WERI-Rb-1 (cell line): ENCODE measurements at regions not wholly inside any gene's neighbourhood (a gene's known extent, or its start where the extent isn't known, plus 50 kb on each side); places are given as distances from the start of the nearest gene placed in this dataset.
"Not testable (repeated sequence)": the region's sequence is repeated elsewhere in the genome, so short reads cannot be mapped to it uniquely, and the experiment has no call there.

ENCODE experiments used
- DNase-seq: peaks from one replicate; pipeline ENCODE4 v3.0.0-alpha.2; 2020
- H3K27ac ChIP-seq: fragments of 250-450 bp; sonication (Bioruptor Pico); 2 replicates; pipeline ENCODE4 v1.5.1; 2020; ENCODE audit warnings: mild to moderate bottlenecking, moderate library complexity
- H3K27me3 ChIP-seq: fragments of 250-450 bp; sonication (Bioruptor Pico); 2 replicates; pipeline ENCODE4 v1.5.1; 2021; ENCODE audit warnings: mild to moderate bottlenecking, low read depth, moderate library complexity; ENCODE audit not compliant: insufficient read depth, severe bottlenecking
- H3K36me3 ChIP-seq: fragments of 250-450 bp; sonication (Bioruptor Pico); 2 replicates; pipeline ENCODE4 v1.5.1; 2020; ENCODE audit warnings: mild to moderate bottlenecking, moderate library complexity
- H3K4me3 ChIP-seq: 2 replicates; pipeline ENCODE4 v1.5.1; 2011; ENCODE audit warnings: low read depth, mild to moderate bottlenecking, control low read depth, low read length
- H3K9me3 ChIP-seq: fragments of 250-450 bp; sonication (Bioruptor Pico); 2 replicates; pipeline ENCODE4 v1.5.1; 2021; ENCODE audit warnings: mild to moderate bottlenecking, moderate library complexity; ENCODE audit not compliant: severe bottlenecking
- TF ChIP-seq, protein P1 (sequence below): IDR thresholded peaks from 2 replicates; pipeline ENCODE4 v1.5.1; 2011; ENCODE audit warnings: low read depth, mild to moderate bottlenecking, control low read depth, inconsistent platforms, low read length

GRCh38 chr18:73365018-73365417, 497.2 kb upstream of the NETO1 start:
- H3K9me3 ChIP-seq: no peaks in the 10 kb centered on the region
- TF ChIP-seq, protein P1, sequence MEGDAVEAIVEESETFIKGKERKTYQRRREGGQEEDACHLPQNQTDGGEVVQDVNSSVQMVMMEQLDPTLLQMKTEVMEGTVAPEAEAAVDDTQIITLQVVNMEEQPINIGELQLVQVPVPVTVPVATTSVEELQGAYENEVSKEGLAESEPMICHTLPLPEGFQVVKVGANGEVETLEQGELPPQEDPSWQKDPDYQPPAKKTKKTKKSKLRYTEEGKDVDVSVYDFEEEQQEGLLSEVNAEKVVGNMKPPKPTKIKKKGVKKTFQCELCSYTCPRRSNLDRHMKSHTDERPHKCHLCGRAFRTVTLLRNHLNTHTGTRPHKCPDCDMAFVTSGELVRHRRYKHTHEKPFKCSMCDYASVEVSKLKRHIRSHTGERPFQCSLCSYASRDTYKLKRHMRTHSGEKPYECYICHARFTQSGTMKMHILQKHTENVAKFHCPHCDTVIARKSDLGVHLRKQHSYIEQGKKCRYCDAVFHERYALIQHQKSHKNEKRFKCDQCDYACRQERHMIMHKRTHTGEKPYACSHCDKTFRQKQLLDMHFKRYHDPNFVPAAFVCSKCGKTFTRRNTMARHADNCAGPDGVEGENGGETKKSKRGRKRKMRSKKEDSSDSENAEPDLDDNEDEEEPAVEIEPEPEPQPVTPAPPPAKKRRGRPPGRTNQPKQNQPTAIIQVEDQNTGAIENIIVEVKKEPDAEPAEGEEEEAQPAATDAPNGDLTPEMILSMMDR: no peak
- no peak for DNase-seq
- H3K27me3 ChIP-seq: no peaks in the 10 kb centered on the region
- no peaks in the 10 kb centered on the region for H3K36me3 ChIP-seq
- H3K27ac ChIP-seq: no peak overlapping the region
- H3K4me3 ChIP-seq: no peak overlapping the region

- no peaks in the 10 kb centered on the region for H3K27me3 ChIP-seq
- TF ChIP-seq, protein P1: no peak
- DNase-seq: no peak
Measured at GRCh38 chr18:73355121-73355520, 487.3 kb upstream of the NETO1 start.

GRCh38 chr18:73352546-73352945, 484.8 kb upstream of the NETO1 start:
- Histone ChIP-seq H3K9me3 (no peaks in the 10 kb centered on the region), H3K4me3 (no peak overlapping the region), H3K27me3 (no peaks in the 10 kb centered on the region), H3K27ac (no peak overlapping the region), H3K36me3 (no peaks in the 10 kb centered on the region)
- no peak for DNase-seq
- TF ChIP-seq, protein P1: no peak

More at GRCh38 chr18:73355121-73355520, 487.3 kb upstream of the NETO1 start:
- Histone ChIP-seq H3K27ac (no peak overlapping the region), H3K9me3 (no peaks in the 10 kb centered on the region), H3K36me3 (no peaks in the 10 kb centered on the region), H3K4me3 (no peak overlapping the region)

DNA sequence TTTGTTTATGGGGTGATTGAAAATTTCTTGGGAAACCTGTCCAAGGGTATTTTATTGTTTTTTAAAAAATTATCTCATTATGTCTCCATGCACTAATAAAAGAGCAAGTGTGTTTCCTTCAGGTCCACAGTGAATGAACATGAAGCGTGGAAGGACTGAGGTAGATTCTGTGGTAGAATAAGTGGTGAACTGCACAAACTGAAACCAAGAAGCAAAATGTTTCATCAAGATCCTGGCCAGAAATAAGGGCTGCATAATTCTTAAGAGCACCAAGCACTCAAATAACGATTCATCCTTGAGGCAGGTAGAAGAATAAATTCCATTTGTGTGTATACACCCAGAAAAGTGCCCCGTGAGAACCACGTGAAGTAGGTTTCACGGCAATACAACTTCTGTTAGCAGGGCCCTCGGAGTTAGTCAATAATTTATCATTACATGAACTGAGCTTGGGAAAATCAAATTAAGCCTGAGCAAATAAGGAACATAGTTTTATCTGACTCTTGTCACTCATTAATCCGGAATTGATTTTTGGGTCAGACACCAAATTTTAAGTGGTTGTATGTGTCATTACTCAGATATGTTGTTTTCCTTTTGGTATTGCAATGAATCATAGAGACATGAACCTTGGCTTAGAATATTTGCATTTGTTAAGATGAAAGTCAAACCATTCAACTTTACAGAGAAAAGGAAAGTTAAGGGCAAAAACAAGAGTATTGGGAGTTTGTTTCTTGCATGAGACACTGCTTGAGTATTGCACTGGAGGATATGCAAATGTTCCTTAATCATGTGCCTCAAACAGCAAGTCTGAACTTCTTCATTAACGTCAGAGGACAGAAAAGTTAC, 472.6 kb upstream of the NETO1 start:
- DNase-seq: no peak
- TF ChIP-seq, protein P1: no peak
- Histone ChIP-seq H3K27ac (no peak overlapping the region), H3K4me3 (no peak overlapping the region), H3K9me3 (no peaks in the 10 kb centered on the region), H3K36me3 (no peaks in the 10 kb centered on the region), H3K27me3 (no peaks in the 10 kb centered on the region)

GRCh38 chr18:73331212-73331772, 463.5 kb upstream of the NETO1 start:
- Histone ChIP-seq H3K9me3 (no peaks in the 10 kb centered on the region), H3K36me3 (no peaks in the 10 kb centered on the region), H3K4me3 (no peak overlapping the region), H3K27me3 (no peaks in the 10 kb centered on the region), H3K27ac (no peak overlapping the region)
- TF ChIP-seq, protein P1: no peak
- no peak for DNase-seq

- H3K27ac ChIP-seq, H3K9me3 ChIP-seq, H3K36me3 ChIP-seq, DNase-seq, H3K4me3 ChIP-seq, H3K27me3 ChIP-seq: not testable (repeated sequence)
Measured at GRCh38 chr18:73330106-73330505, 462.3 kb upstream of the NETO1 start.

GRCh38 chr18:73324187-73324831, 456.5 kb upstream of the NETO1 start:
- not testable (repeated sequence) for H3K27me3 ChIP-seq, H3K9me3 ChIP-seq, H3K36me3 ChIP-seq, H3K27ac ChIP-seq, H3K4me3 ChIP-seq, DNase-seq
